Heart left ventricle (tissue), 16 donors: ENCODE measurements at regions not wholly inside any gene's neighbourhood (a gene's known extent, or its start where the extent isn't known, plus 50 kb on each side); places are given as distances from the start of the nearest gene placed in this dataset.
"Not testable (repeated sequence)": the region's sequence is repeated elsewhere in the genome, so short reads cannot be mapped to it uniquely, and the experiment has no call there.

Source experiments
- ATAC-seq, 4 donors: fragments of 200-7000 bp; cut with Tn5 transposase; one replicate each; pipeline ENCODE4 v1.9.1; 2020 to 2022; ENCODE audit warnings: moderate library complexity in 4 of 4, mild to moderate bottlenecking in 3 of 4, moderate number of reproducible peaks in 1 of 4
- DNase-seq, 5 donors: peaks; one replicate each; pipeline ENCODE4 v3.0.0-alpha.2; 2020
- H3K27ac ChIP-seq, 12 donors: fragments of 200-600 bp; sonication (generic) in 4 of 12; one replicate each; pipeline versions ENCODE4 v1.5.0 to v1.8.0; 2016 to 2022; ENCODE audit warnings: mild to moderate bottlenecking in 2 of 12
- H3K27me3 ChIP-seq, 9 donors: fragments of 200-600 bp; sonication (generic) in 2 of 9; one replicate each; pipeline versions ENCODE4 v1.5.1 to v1.8.0; 2016 to 2022; ENCODE audit warnings: mild to moderate bottlenecking in 3 of 9
- H3K36me3 ChIP-seq, 9 donors: fragments of 200-600 bp; sonication (generic) in 2 of 9; one replicate each; pipeline versions ENCODE4 v1.5.0 to v1.8.0; 2018 to 2022; ENCODE audit warnings: mild to moderate bottlenecking in 2 of 9
- H3K4me1 ChIP-seq, 12 donors: fragments of 200-600 bp; sonication (generic) in 4 of 12; one replicate each; pipeline versions ENCODE4 v1.5.0 to v1.8.0; 2016 to 2022; ENCODE audit warnings: mild to moderate bottlenecking in 3 of 12
- H3K4me3 ChIP-seq, 12 donors: fragments of 200-600 bp; sonication (generic) in 4 of 12; one replicate each; pipeline versions ENCODE4 v1.5.0 to v1.8.0; 2017 to 2022; ENCODE audit warnings: mild to moderate bottlenecking in 9 of 12, moderate library complexity in 4 of 12
- H3K9me3 ChIP-seq, 12 donors: fragments of 200-600 bp; sonication (generic) in 4 of 12; one replicate each; pipeline versions ENCODE4 v1.5.0 to v1.8.0; 2016 to 2022; ENCODE audit warnings: mild to moderate bottlenecking in 1 of 12
- CTCF ChIP-seq, 12 donors: fragments of 200-600 bp; sonication (generic) in 4 of 12; IDR thresholded peaks; one replicate each; pipeline versions ENCODE4 v1.5.0 to v1.8.0; 2018 to 2022; ENCODE audit warnings: antibody characterized with exemption in 12 of 12, mild to moderate bottlenecking in 5 of 12
- POLR2A ChIP-seq, 2 donors: fragments of 450-650 bp; IDR thresholded peaks; one replicate each; pipeline ENCODE4 v1.6.1; 2017; ENCODE audit warnings: antibody characterized with exemption in 2 of 2, mild to moderate bottlenecking in 2 of 2, moderate library complexity in 2 of 2
- WGBS, 4 donors: extraction: QIAGEN DNeasy Blood & Tissue Kit in 2 of 4; methylation state at CpG; one replicate each; pipeline versions ENCODE4 v1.1.5 to v1.1.7; 2013 to 2018; 5-methylcytosine and 5-hydroxymethylcytosine counted together
- intact Hi-C, 10 donors: fragments of 100-400 bp; cut with DNase I; formaldehyde crosslinking; loops; one replicate each; pipeline versions ENCODE4 v1.11.1 to v1.14.2; 2022
- donor health status: ischemic (EF 13 %, LVEDD 7.1; RV severe dilation, severe dysfunction).
- donor health status: healthy with polysubstance abuse.
- donor health status: DM: no; HTN: yes; CAD: no.
- donor health status: DM: no; HTN: no; CAD: no.
- donor health status: ischemic (EF 25% LVEDD 6.9; RV normal size, moderate dysfunction).
- donor health status: ischemic (EF 25% LVEDD 5.7; RV mildly dilated, moderate dysfunction).
- donor health status: healthy.
- donor health status: DM: yes; HTN: yes; CAD: no.
- donor health status: ischemic (EF 35%, LVEDD 5.7; RV mildly dilated, moderate dysfunction).
- donor health status: nonischemic (EF 11% LVEDD 7.7; RV severe dilation, severe dysfunction).
- donor health status: DM: yes; HTN: yes; CAD: no.
- donor health status: PGD.
- donor health status: ischemic (EF 29% LVEDD 5.4; RV normal size, mild dysfunction).
- donor health status: nonischemic (EF 23%, LVEDD 6.1; RV moderate dilation, normal function).

- no peak for ATAC-seq
- no peak for DNase-seq
- Histone ChIP-seq H3K36me3 (no peaks in the 10 kb centered on the region), H3K4me1 (no peaks in the 10 kb centered on the region), H3K4me3 (no peak overlapping the region), H3K27me3 (peaks cover 0 to 32% (median 3%) of the 10 kb centered on the region in 9 donors), H3K27ac (no peak overlapping the region), H3K9me3 (peaks cover 0 to 21% (median 2%) of the 10 kb centered on the region in 12 donors)
- WGBS, 4 donors, result 77 to 86% (median 83%) methylated on average over 8 to 9 of the region's 9 CpGs
- no peak for TF ChIP-seq CTCF (IDR thresholded peaks at IDR 0.05)
- TF ChIP-seq POLR2A (IDR thresholded peaks at IDR 0.05), result no peak
- intact Hi-C loops, result loop anchor here in 1 of 10 donors (10.0 kb wide), 1 partner anchor 62 kb away; no protein-coding TSS in a partner anchor
Observed at GRCh38 chr11:71172680-71173079, 79.7 kb downstream of the SHANK2 start.

GRCh38 chr11:71171576-71171975 lies 80.8 kb downstream of the SHANK2 start:
- Histone ChIP-seq H3K36me3 (no peaks in the 10 kb centered on the region), H3K4me1 (no peaks in the 10 kb centered on the region), H3K9me3 (peaks cover 0 to 10% (median 0%) of the 10 kb centered on the region in 12 donors), H3K27ac (no peak overlapping the region), H3K4me3 (no peak overlapping the region), H3K27me3 (peaks cover 0 to 27% (median 3%) of the 10 kb centered on the region in 9 donors)
- intact Hi-C loops, result loop anchor here in 1 of 10 donors (10.0 kb wide), 1 partner anchor 63 kb away; no protein-coding TSS in a partner anchor
- ATAC-seq, result no peak
- WGBS, 4 donors, result 86 to 92% (median 90%) methylated on average over 11 of the region's 11 CpGs
- DNase-seq, result no peak
- no peak for TF ChIP-seq CTCF (IDR thresholded peaks at IDR 0.05)

- Histone ChIP-seq H3K9me3 (peaks cover 0 to 2% (median 0%) of the 10 kb centered on the region in 12 donors), H3K4me3 (no peak overlapping the region), H3K27ac (no peak overlapping the region), H3K36me3 (no peaks in the 10 kb centered on the region), H3K4me1 (no peaks in the 10 kb centered on the region), H3K27me3 (peaks cover 0 to 27% (median 3%) of the 10 kb centered on the region in 9 donors)
- ATAC-seq, result no peak
- DNase-seq, result no peak
- WGBS, 4 donors, result 78 to 85% (median 83%) methylated on average over 31 of the region's 31 CpGs
- intact Hi-C loops, result loop anchor here in 1 of 10 donors (10.0 kb wide), 1 partner anchor 64 kb away; no protein-coding TSS in a partner anchor
- TF ChIP-seq POLR2A (IDR thresholded peaks at IDR 0.05) (no peak), CTCF (IDR thresholded peaks at IDR 0.05) (no peak)
Observed at GRCh38 chr11:71170624-71171423, 81.6 kb downstream of the SHANK2 start.

GRCh38 chr11:71169313-71169712 lies 83.1 kb downstream of the SHANK2 start:
- intact Hi-C loops, result no loop called here
- ATAC-seq, result no peak
- Histone ChIP-seq H3K36me3 (no peaks in the 10 kb centered on the region), H3K27ac (no peak overlapping the region), H3K9me3 (no peaks in the 10 kb centered on the region), H3K4me1 (no peaks in the 10 kb centered on the region), H3K4me3 (no peak overlapping the region), H3K27me3 (peaks cover 0 to 24% (median 2%) of the 10 kb centered on the region in 9 donors)
- no peak for DNase-seq
- 76 to 90% (median 79%) methylated on average over 8 of the region's 8 CpGs for WGBS, 4 donors
- TF ChIP-seq POLR2A (IDR thresholded peaks at IDR 0.05) (no peak), CTCF (IDR thresholded peaks at IDR 0.05) (no peak)

- intact Hi-C loops, result not testable (repeated sequence)
Observed at GRCh38 chr11:71167814-71168213, 84.6 kb downstream of the SHANK2 start.

More at GRCh38 chr11:71167814-71168213, 84.6 kb downstream of the SHANK2 start:
- DNase-seq, H3K36me3 ChIP-seq, ATAC-seq, H3K9me3 ChIP-seq, H3K4me1 ChIP-seq, H3K27ac ChIP-seq, H3K4me3 ChIP-seq: not testable (repeated sequence)
- H3K27me3 ChIP-seq, result peaks cover 0 to 15% (median 0%) of the 10 kb centered on the region in 9 donors
- 91 to 96% (median 93%) methylated on average over 10 to 28 of the region's 31 CpGs; no CpG with 5 or more reads in 1 of the 4 donors for WGBS, 4 donors
